Activated CD4-positive, alpha-beta memory T cell treated with anti-CD3 and anti-CD28 coated beads, Interleukin-2, amount 10 ng/mL, durations not matched to agents 7 days and 5 days (primary cell): ENCODE measurements at regions not wholly inside any gene's neighbourhood (a gene's known extent, or its start where the extent isn't known, plus 50 kb on each side); places are given as distances from the start of the nearest gene placed in this dataset.
"Not testable (repeated sequence)": the region's sequence is repeated elsewhere in the genome, so short reads cannot be mapped to it uniquely, and the experiment has no call there.

Experiments used
- CTCF ChIA-PET: fragments of 350-600 bp; sonication (Branson Sonifier 250); formaldehyde crosslinking; loops from one replicate; lab custom pipeline; 2021; ENCODE audit warnings: antibody characterized with exemption, inconsistent platforms; lab: Charles Lee
- POLR2A ChIA-PET: fragments of 350-600 bp; sonication (Branson Sonifier 250); formaldehyde crosslinking; loops from one replicate; lab custom pipeline; 2021; ENCODE audit warnings: antibody characterized with exemption; lab: Charles Lee
- DNase-seq: peaks from one replicate; pipeline ENCODE4 v3.0.0-alpha.2; 2020
- H3K27ac Mint-ChIP-seq: one replicate; pipeline ENCODE4 v1.8.0; 2021; ENCODE audit warnings: mild to moderate bottlenecking, mixed read lengths
- H3K27me3 Mint-ChIP-seq: one replicate; pipeline ENCODE4 v1.8.0; 2021; ENCODE audit warnings: mixed read lengths
- H3K36me3 Mint-ChIP-seq: one replicate; pipeline ENCODE4 v1.8.0; 2021; ENCODE audit warnings: low read depth, mixed read lengths
- H3K4me1 Mint-ChIP-seq: one replicate; pipeline ENCODE4 v1.8.0; 2021; ENCODE audit warnings: mixed read lengths
- H3K4me3 Mint-ChIP-seq: one replicate; pipeline ENCODE4 v1.8.0; 2021; ENCODE audit warnings: mild to moderate bottlenecking, mixed read lengths
- H3K9me3 Mint-ChIP-seq: one replicate; pipeline ENCODE4 v1.8.0; 2021; ENCODE audit warnings: mixed read lengths

GRCh38 chrX:6990552-6991193, 156.8 kb upstream of the STS start:
- Mint-ChIP-seq H3K4me1 (no peaks in the 10 kb centered on the region), H3K27ac (no peak overlapping the region), H3K27me3 (no peaks in the 10 kb centered on the region), H3K9me3 (peaks cover 4% of the 10 kb centered on the region), H3K36me3 (no peaks in the 10 kb centered on the region), H3K4me3 (no peak overlapping the region)
- ChIA-PET POLR2A (no interaction called here), CTCF (no interaction called here)
- no peak for DNase-seq

GRCh38 chrX:6989858-6990257, 157.7 kb upstream of the STS start:
- CTCF ChIA-PET = no interaction called here

GRCh38 chrX:6988694-6989093, 158.8 kb upstream of the STS start:
- POLR2A ChIA-PET, CTCF ChIA-PET, H3K9me3 Mint-ChIP-seq: not testable (repeated sequence)

More at GRCh38 chrX:6989858-6990257, 157.7 kb upstream of the STS start:
- POLR2A ChIA-PET = no interaction called here
- Mint-ChIP-seq H3K4me3 (no peak overlapping the region), H3K9me3 (peaks cover 2% of the 10 kb centered on the region), H3K27me3 (no peaks in the 10 kb centered on the region), H3K36me3 (no peaks in the 10 kb centered on the region), H3K27ac (no peak overlapping the region), H3K4me1 (no peaks in the 10 kb centered on the region)
- no peak for DNase-seq

GRCh38 chrX:6986915-6987314, 160.6 kb upstream of the STS start:
- Mint-ChIP-seq H3K36me3 (no peaks in the 10 kb centered on the region), H3K27ac (no peak overlapping the region), H3K4me1 (no peaks in the 10 kb centered on the region), H3K27me3 (no peaks in the 10 kb centered on the region), H3K9me3 (no peaks in the 10 kb centered on the region), H3K4me3 (no peak overlapping the region)
- ChIA-PET CTCF (interaction anchor here (0.7 kb wide), 1 partner anchor 9 kb away, joined by 3 read pairs; no protein-coding TSS in a partner anchor), POLR2A (no interaction called here)
- no peak for DNase-seq

More at GRCh38 chrX:6988694-6989093, 158.8 kb upstream of the STS start:
- DNase-seq, H3K4me3 Mint-ChIP-seq, H3K4me1 Mint-ChIP-seq, H3K27ac Mint-ChIP-seq, H3K36me3 Mint-ChIP-seq, H3K27me3 Mint-ChIP-seq: not testable (repeated sequence)

- ChIA-PET POLR2A (no interaction called here), CTCF (no interaction called here)
- Mint-ChIP-seq H3K9me3 (no peaks in the 10 kb centered on the region), H3K36me3 (no peaks in the 10 kb centered on the region), H3K4me3 (no peak overlapping the region), H3K27ac (no peak overlapping the region), H3K27me3 (no peaks in the 10 kb centered on the region), H3K4me1 (no peaks in the 10 kb centered on the region)
- DNase-seq = no peak
These were observed 162.0 kb upstream of the STS start for GRCh38 chrX:6985537-6985936.

- DNase-seq = no peak
- Mint-ChIP-seq H3K4me1 (no peaks in the 10 kb centered on the region), H3K9me3 (no peaks in the 10 kb centered on the region), H3K36me3 (no peaks in the 10 kb centered on the region), H3K27ac (no peak overlapping the region), H3K4me3 (no peak overlapping the region), H3K27me3 (no peaks in the 10 kb centered on the region)
- ChIA-PET POLR2A (no interaction called here), CTCF (no interaction called here)
These were observed 164.1 kb upstream of the STS start for GRCh38 chrX:6983207-6983955.

- Mint-ChIP-seq H3K4me1 (no peaks in the 10 kb centered on the region), H3K36me3 (no peaks in the 10 kb centered on the region), H3K27ac (no peak overlapping the region), H3K4me3 (no peak overlapping the region), H3K9me3 (no peaks in the 10 kb centered on the region), H3K27me3 (no peaks in the 10 kb centered on the region)
- ChIA-PET POLR2A (no interaction called here), CTCF (no interaction called here)
- no peak for DNase-seq
These were observed 165.7 kb upstream of the STS start for GRCh38 chrX:6981718-6982406.

- H3K27ac Mint-ChIP-seq = no peak overlapping the region
- ChIA-PET CTCF (no interaction called here), POLR2A (no interaction called here)
- no peaks in the 10 kb centered on the region for H3K36me3 Mint-ChIP-seq
- no peaks in the 10 kb centered on the region for H3K9me3 Mint-ChIP-seq
- no peak overlapping the region for H3K4me3 Mint-ChIP-seq
- no peaks in the 10 kb centered on the region for H3K27me3 Mint-ChIP-seq
- H3K4me1 Mint-ChIP-seq = no peaks in the 10 kb centered on the region
- no peak for DNase-seq
These were observed 166.5 kb upstream of the STS start for GRCh38 chrX:6980981-6981380.

GRCh38 chrX:6968231-6968630, 179.3 kb upstream of the STS start:
- H3K27me3 Mint-ChIP-seq = no peaks in the 10 kb centered on the region
- DNase-seq = no peak
- ChIA-PET POLR2A (no interaction called here), CTCF (no interaction called here)
- H3K36me3 Mint-ChIP-seq = no peaks in the 10 kb centered on the region
- no peaks in the 10 kb centered on the region for H3K9me3 Mint-ChIP-seq
- H3K4me3 Mint-ChIP-seq = no peak overlapping the region
- H3K4me1 Mint-ChIP-seq = no peaks in the 10 kb centered on the region
- no peak overlapping the region for H3K27ac Mint-ChIP-seq

GRCh38 chrX:6965729-6966128, 181.8 kb upstream of the STS start:
- H3K27ac Mint-ChIP-seq = no peak overlapping the region
- H3K36me3 Mint-ChIP-seq = no peaks in the 10 kb centered on the region
- H3K4me1 Mint-ChIP-seq = no peaks in the 10 kb centered on the region
- H3K4me3 Mint-ChIP-seq = no peak overlapping the region
- CTCF ChIA-PET = no interaction called here
- DNase-seq = no peak
- H3K27me3 Mint-ChIP-seq = no peaks in the 10 kb centered on the region
- H3K9me3 Mint-ChIP-seq = no peaks in the 10 kb centered on the region
- POLR2A ChIA-PET = no interaction called here

GRCh38 chrX:6962006-6962355, 185.5 kb upstream of the STS start:
- Mint-ChIP-seq H3K4me1 (no peaks in the 10 kb centered on the region), H3K9me3 (no peaks in the 10 kb centered on the region), H3K27ac (no peak overlapping the region), H3K4me3 (no peak overlapping the region), H3K36me3 (no peaks in the 10 kb centered on the region), H3K27me3 (no peaks in the 10 kb centered on the region)
- DNase-seq = no peak
- ChIA-PET CTCF (no interaction called here), POLR2A (no interaction called here)

GRCh38 chrX:6961286-6962005, 186.1 kb upstream of the STS start:
- Mint-ChIP-seq H3K27me3 (no peaks in the 10 kb centered on the region), H3K36me3 (no peaks in the 10 kb centered on the region), H3K4me3 (no peak overlapping the region), H3K4me1 (no peaks in the 10 kb centered on the region), H3K27ac (no peak overlapping the region), H3K9me3 (no peaks in the 10 kb centered on the region)
- no peak for DNase-seq
- CTCF ChIA-PET = no interaction called here
- POLR2A ChIA-PET = no interaction called here

- H3K9me3 Mint-ChIP-seq = no peaks in the 10 kb centered on the region
- ChIA-PET CTCF (no interaction called here), POLR2A (no interaction called here)
- no peak overlapping the region for H3K27ac Mint-ChIP-seq
- no peak overlapping the region for H3K4me3 Mint-ChIP-seq
- H3K36me3 Mint-ChIP-seq = no peaks in the 10 kb centered on the region
- H3K27me3 Mint-ChIP-seq = no peaks in the 10 kb centered on the region
- H3K4me1 Mint-ChIP-seq = no peaks in the 10 kb centered on the region
- no peak for DNase-seq
These were observed 188.5 kb upstream of the STS start for GRCh38 chrX:6959006-6959405.
